ENCODE measurements at regions not wholly inside any gene's neighbourhood (a gene's known extent, or its start where the extent isn't known, plus 50 kb on each side); places are given as distances from the start of the nearest gene placed in this dataset.

GRCh38 chr2:205892665-205893259 is 193.2 kb downstream of the INO80D start:
- no peaks in the 10 kb centered on the region for H3K4me1 ChIP-seq
- no peaks in the 10 kb centered on the region for H3K9me3 ChIP-seq
- H3K4me3 ChIP-seq, result no peak overlapping the region
- DNase-seq, result no peak
- no peak for TF ChIP-seq POLR2A (IDR thresholded peaks at IDR 0.05)
- TF ChIP-seq CTCF (IDR thresholded peaks at IDR 0.05), result no peak
- intact Hi-C loops (cut with DNase I; ENCODE audit: low total_unique reads), result no loop called here
- H3K27me3 ChIP-seq, result no peaks in the 10 kb centered on the region
- no peaks in the 10 kb centered on the region for H3K36me3 ChIP-seq
- no peak overlapping the region for H3K27ac ChIP-seq

GRCh38 chr2:205892251-205892655 is 193.7 kb downstream of the INO80D start:
- H3K4me1 ChIP-seq, result no peaks in the 10 kb centered on the region
- no peaks in the 10 kb centered on the region for H3K9me3 ChIP-seq
- DNase-seq, result no peak
- TF ChIP-seq CTCF (IDR thresholded peaks at IDR 0.05) (no peak), POLR2A (IDR thresholded peaks at IDR 0.05) (no peak)
- intact Hi-C loops (cut with DNase I; ENCODE audit: low total_unique reads), result no loop called here
- no peak overlapping the region for H3K4me3 ChIP-seq
- no peak overlapping the region for H3K27ac ChIP-seq
- H3K27me3 ChIP-seq, result no peaks in the 10 kb centered on the region
- H3K36me3 ChIP-seq, result no peaks in the 10 kb centered on the region

GRCh38 chr2:205889114-205889513 is 196.9 kb downstream of the INO80D start:
- intact Hi-C loops (cut with DNase I; ENCODE audit: low total_unique reads), result loop anchor here (10.0 kb wide), 1 partner anchor 124 kb away; no protein-coding TSS in a partner anchor
- DNase-seq, result no peak
- no peaks in the 10 kb centered on the region for H3K4me1 ChIP-seq
- H3K27me3 ChIP-seq, result no peaks in the 10 kb centered on the region
- H3K27ac ChIP-seq, result no peak overlapping the region
- H3K9me3 ChIP-seq, result no peaks in the 10 kb centered on the region
- TF ChIP-seq CTCF (IDR thresholded peaks at IDR 0.05) (no peak), POLR2A (IDR thresholded peaks at IDR 0.05) (no peak)
- H3K4me3 ChIP-seq, result no peak overlapping the region
- no peaks in the 10 kb centered on the region for H3K36me3 ChIP-seq

GRCh38 chr2:205887637-205888036 is 198.3 kb downstream of the INO80D start:
- Histone ChIP-seq H3K36me3 (no peaks in the 10 kb centered on the region), H3K9me3 (no peaks in the 10 kb centered on the region), H3K27me3 (no peaks in the 10 kb centered on the region), H3K4me1 (no peaks in the 10 kb centered on the region), H3K27ac (no peak overlapping the region), H3K4me3 (no peak overlapping the region)
- intact Hi-C loops (cut with DNase I; ENCODE audit: low total_unique reads), result loop anchor here (10.0 kb wide), 1 partner anchor 123 kb away; no protein-coding TSS in a partner anchor
- TF ChIP-seq CTCF (IDR thresholded peaks at IDR 0.05), result no peak
- no peak for TF ChIP-seq POLR2A (IDR thresholded peaks at IDR 0.05)
- no peak for DNase-seq

- H3K27ac ChIP-seq, result no peak overlapping the region
- no peak for TF ChIP-seq POLR2A (IDR thresholded peaks at IDR 0.05)
- peak; percentile 88 to 95 (median 92) for TF ChIP-seq CTCF (IDR thresholded peaks at IDR 0.05)
Observed at GRCh38 chr2:205885492-205886099, 200.4 kb downstream of the INO80D start.

More at GRCh38 chr2:205885492-205886099, 200.4 kb downstream of the INO80D start:
- H3K36me3 ChIP-seq, result no peaks in the 10 kb centered on the region
- no peak overlapping the region for H3K4me3 ChIP-seq
- no peaks in the 10 kb centered on the region for H3K9me3 ChIP-seq
- H3K27me3 ChIP-seq, result no peaks in the 10 kb centered on the region
- intact Hi-C loops (cut with DNase I; ENCODE audit: low total_unique reads), result loop anchor here (10.0 kb wide), 1 partner anchor 121 kb away; no protein-coding TSS in a partner anchor
- H3K4me1 ChIP-seq, result no peaks in the 10 kb centered on the region
- DNase-seq, result peak; percentile 89 to 90

Data from uterus (tissue), 3 donors.